Activated B cell treated with CpG ODN at 0.5 μM for 24 hours (primary cell): ENCODE measurements at regions not wholly inside any gene's neighbourhood (a gene's known extent, or its start where the extent isn't known, plus 50 kb on each side); places are given as distances from the start of the nearest gene placed in this dataset.

Experiments
- ATAC-seq: fragments of 200-7000 bp; cut with Tn5 transposase; one replicate; pipeline ENCODE4 v1.10.0; 2021; ENCODE audit warnings: low read depth, mild to moderate bottlenecking, moderate library complexity
- CTCF ChIA-PET: fragments of 350-600 bp; sonication (Branson Sonifier 250); formaldehyde crosslinking; loops from one replicate; lab custom pipeline; 2021; ENCODE audit warnings: antibody characterized with exemption; lab: Charles Lee
- POLR2A ChIA-PET: fragments of 350-600 bp; sonication (Branson Sonifier 250); formaldehyde crosslinking; loops from one replicate; lab custom pipeline; 2021; ENCODE audit warnings: antibody characterized with exemption; lab: Charles Lee
- DNase-seq: peaks from one replicate; pipeline ENCODE4 v3.0.0; 2022
- H3K27ac Mint-ChIP-seq: one replicate; pipeline ENCODE4 v1.8.0; 2020; ENCODE audit warnings: mixed read lengths
- H3K27me3 Mint-ChIP-seq: one replicate; pipeline ENCODE4 v1.8.0; 2021; ENCODE audit warnings: mixed read lengths
- H3K36me3 Mint-ChIP-seq: one replicate; pipeline ENCODE4 v1.8.0; 2021; ENCODE audit warnings: low read depth, mixed read lengths
- H3K4me1 Mint-ChIP-seq: one replicate; pipeline ENCODE4 v1.8.0; 2021; ENCODE audit warnings: mixed read lengths
- H3K4me3 Mint-ChIP-seq: one replicate; pipeline ENCODE4 v1.8.0; 2020; ENCODE audit warnings: mild to moderate bottlenecking, mixed read lengths
- H3K9me3 Mint-ChIP-seq: one replicate; pipeline ENCODE4 v1.8.0; 2020; ENCODE audit warnings: mixed read lengths
- CTCF ChIP-seq: fragments of 200-600 bp; IDR thresholded peaks from one replicate; pipeline ENCODE4 v1.8.0; 2022; ENCODE audit warnings: antibody characterized with exemption, mild to moderate bottlenecking
- intact Hi-C: fragments of 100-400 bp; cut with micrococcal nuclease; formaldehyde crosslinking; loops from one replicate; pipeline ENCODE4 v1.15.1; 2024

- H3K27ac Mint-ChIP-seq = no peak overlapping the region
- POLR2A ChIA-PET = no interaction called here
Observed at GRCh38 chr21:41108668-41109585, 59.0 kb upstream of the BACE2 start.

GRCh38 chr21:41110161-41110560 is 57.8 kb upstream of the BACE2 start:
- no peak for DNase-seq
- Mint-ChIP-seq H3K36me3 (no peaks in the 10 kb centered on the region), H3K9me3 (no peaks in the 10 kb centered on the region), H3K4me1 (peaks cover 19% of the 10 kb centered on the region), H3K27me3 (peaks cover 31% of the 10 kb centered on the region), H3K27ac (no peak overlapping the region), H3K4me3 (no peak overlapping the region)
- no peak for ATAC-seq
- TF ChIP-seq CTCF = no peak
- ChIA-PET CTCF (no interaction called here), POLR2A (no interaction called here)
- intact Hi-C loops = no loop called here

More at GRCh38 chr21:41108668-41109585, 59.0 kb upstream of the BACE2 start:
- DNase-seq (no peak), ATAC-seq (no peak)
- peaks cover 2% of the 10 kb centered on the region for H3K9me3 Mint-ChIP-seq
- TF ChIP-seq CTCF = no peak
- intact Hi-C loops = no loop called here
- no peak overlapping the region for H3K4me3 Mint-ChIP-seq
- CTCF ChIA-PET = no interaction called here
- H3K4me1 Mint-ChIP-seq = peaks cover 19% of the 10 kb centered on the region
- H3K36me3 Mint-ChIP-seq = no peaks in the 10 kb centered on the region
- peaks cover 34% of the 10 kb centered on the region for H3K27me3 Mint-ChIP-seq

- peaks cover 31% of the 10 kb centered on the region for H3K27me3 Mint-ChIP-seq
- no peak overlapping the region for H3K27ac Mint-ChIP-seq
- H3K4me1 Mint-ChIP-seq = peaks cover 19% of the 10 kb centered on the region
- no peak for TF ChIP-seq CTCF
- intact Hi-C loops = no loop called here
- ChIA-PET CTCF (no interaction called here), POLR2A (no interaction called here)
- DNase-seq (no peak), ATAC-seq (no peak)
- no peaks in the 10 kb centered on the region for H3K36me3 Mint-ChIP-seq
- no peak overlapping the region for H3K4me3 Mint-ChIP-seq
- no peaks in the 10 kb centered on the region for H3K9me3 Mint-ChIP-seq
Observed at GRCh38 chr21:41110664-41111063, 57.3 kb upstream of the BACE2 start.

- POLR2A ChIA-PET = no interaction called here
- TF ChIP-seq CTCF = no peak
- no peak for ATAC-seq
- H3K36me3 Mint-ChIP-seq = no peaks in the 10 kb centered on the region
- peaks cover 19% of the 10 kb centered on the region for H3K4me1 Mint-ChIP-seq
- H3K27ac Mint-ChIP-seq = no peak overlapping the region
- H3K27me3 Mint-ChIP-seq = peaks cover 31% of the 10 kb centered on the region
- CTCF ChIA-PET = no interaction called here
- H3K4me3 Mint-ChIP-seq = no peak overlapping the region
- intact Hi-C loops = no loop called here
- no peak for DNase-seq
- H3K9me3 Mint-ChIP-seq = no peaks in the 10 kb centered on the region
Observed at GRCh38 chr21:41111681-41112080, 56.3 kb upstream of the BACE2 start.
